ENCODE measurements at regions not wholly inside any gene's neighbourhood (a gene's known extent, or its start where the extent isn't known, plus 50 kb on each side); places are given as distances from the start of the nearest gene placed in this dataset.

DNA sequence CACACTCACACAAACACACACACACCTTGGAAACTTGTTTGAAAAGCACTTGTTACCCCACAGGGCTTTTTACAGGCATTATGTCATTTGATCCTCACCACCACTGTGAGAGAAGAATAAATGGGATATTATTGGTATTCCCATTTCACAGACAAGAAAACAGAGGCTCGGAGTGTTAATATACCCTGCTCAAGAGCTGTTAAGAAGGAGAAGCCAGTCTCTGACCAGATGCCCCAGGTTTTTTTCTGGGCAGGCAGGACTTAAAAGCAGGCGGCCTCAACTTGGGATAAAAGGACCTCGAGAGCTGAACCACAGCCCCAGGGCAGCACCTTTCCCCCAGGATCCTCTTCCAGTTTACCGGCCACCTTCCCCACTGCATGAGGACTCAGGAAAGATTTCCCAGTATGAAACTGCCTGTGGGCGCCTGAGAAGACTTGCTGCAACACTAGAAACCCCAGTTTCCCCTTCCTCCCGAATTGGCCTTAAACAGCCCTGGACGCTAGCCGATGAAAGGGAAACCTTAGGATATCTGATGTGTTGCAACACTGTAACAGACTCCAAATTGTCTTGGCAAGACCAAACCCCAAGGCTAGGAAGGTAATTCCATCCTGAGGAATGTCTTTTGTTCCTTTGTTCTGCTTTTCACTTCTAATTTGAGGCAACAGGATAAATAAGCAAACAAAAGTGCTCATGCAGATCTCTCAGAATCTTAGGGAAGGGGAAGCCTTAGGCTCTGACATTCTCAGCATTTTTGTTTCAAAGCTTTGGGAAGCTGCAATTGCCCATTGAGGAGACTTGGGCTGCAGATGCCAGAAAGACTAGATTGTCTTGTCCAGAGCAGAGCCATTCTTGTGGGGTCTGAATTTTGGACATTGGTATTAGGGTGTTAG, 173.5 kb downstream of the TRIM29 start:
- TF ChIP-seq, protein P1, sequence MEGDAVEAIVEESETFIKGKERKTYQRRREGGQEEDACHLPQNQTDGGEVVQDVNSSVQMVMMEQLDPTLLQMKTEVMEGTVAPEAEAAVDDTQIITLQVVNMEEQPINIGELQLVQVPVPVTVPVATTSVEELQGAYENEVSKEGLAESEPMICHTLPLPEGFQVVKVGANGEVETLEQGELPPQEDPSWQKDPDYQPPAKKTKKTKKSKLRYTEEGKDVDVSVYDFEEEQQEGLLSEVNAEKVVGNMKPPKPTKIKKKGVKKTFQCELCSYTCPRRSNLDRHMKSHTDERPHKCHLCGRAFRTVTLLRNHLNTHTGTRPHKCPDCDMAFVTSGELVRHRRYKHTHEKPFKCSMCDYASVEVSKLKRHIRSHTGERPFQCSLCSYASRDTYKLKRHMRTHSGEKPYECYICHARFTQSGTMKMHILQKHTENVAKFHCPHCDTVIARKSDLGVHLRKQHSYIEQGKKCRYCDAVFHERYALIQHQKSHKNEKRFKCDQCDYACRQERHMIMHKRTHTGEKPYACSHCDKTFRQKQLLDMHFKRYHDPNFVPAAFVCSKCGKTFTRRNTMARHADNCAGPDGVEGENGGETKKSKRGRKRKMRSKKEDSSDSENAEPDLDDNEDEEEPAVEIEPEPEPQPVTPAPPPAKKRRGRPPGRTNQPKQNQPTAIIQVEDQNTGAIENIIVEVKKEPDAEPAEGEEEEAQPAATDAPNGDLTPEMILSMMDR (conservative IDR thresholded peaks at IDR 0.05; ENCODE audit: low read length), result no peak
- no peak for TF ChIP-seq EZH2phosphoT487 (IDR thresholded peaks at IDR 0.05; ENCODE audit: borderline replicate concordance)

Measured in Loucy (cell line).